IMR-90 (cell line): ENCODE measurements at regions not wholly inside any gene's neighbourhood (a gene's known extent, or its start where the extent isn't known, plus 50 kb on each side); places are given as distances from the start of the nearest gene placed in this dataset.

Experiments used
- ATAC-seq: fragments of 200-7000 bp; cut with Tn5 transposase; 2 replicates; pipeline ENCODE4 v1.9.1; 2020; ENCODE audit warnings: low read depth, mild to moderate bottlenecking, moderate library complexity
- BruUV-seq: library from RNA; stranded (reverse); fragments of 400-500 nt; replicated peaks from 2 replicates; lab custom pipeline; 2021; lab: Mats Ljungman, UMichigan
- CTCF ChIA-PET: fragments of 300-600 bp; formaldehyde crosslinking; extraction: SDS; loops from one replicate; lab custom pipeline; 2021; ENCODE audit warnings: antibody characterized with exemption; lab: Yijun Ruan, JAX
- POLR2A ChIA-PET: fragments of 300-600 bp; sonication (Branson Sonifier 250); formaldehyde crosslinking; loops from one replicate; lab custom pipeline; 2022; ENCODE audit warnings: antibody characterized with exemption; ENCODE audit not compliant: unreplicated experiment; lab: Charles Lee
- DNase-seq: peaks from one replicate; pipeline ENCODE4 v3.0.0; 2013
- H2AFZ ChIP-seq: replicated peaks from 2 replicates; pipeline ENCODE3; 2013; ENCODE audit warnings: low read length, mild to moderate bottlenecking; ENCODE audit not compliant: poor library complexity
- H2AK5ac ChIP-seq: 2 replicates; pipeline ENCODE4 v1.6.1; 2013; ENCODE audit warnings: low read depth, low read length, inconsistent platforms
- H2AK9ac ChIP-seq: replicated peaks from 2 replicates; pipeline ENCODE3; 2013; ENCODE audit warnings: mild to moderate bottlenecking, low read depth, low read length, moderate library complexity; ENCODE audit not compliant: poor library complexity
- H2BK120ac ChIP-seq: 2 replicates; pipeline ENCODE4 v1.6.1; 2013; ENCODE audit warnings: low read depth, low read length, inconsistent platforms
- H2BK15ac ChIP-seq: 3 replicates; pipeline ENCODE4 v1.6.1; 2013; ENCODE audit warnings: low read depth, low read length, inconsistent platforms
- H2BK20ac ChIP-seq: 2 replicates; pipeline ENCODE4 v1.6.1; 2013; ENCODE audit warnings: low read depth, mild to moderate bottlenecking, inconsistent platforms, low read length, moderate library complexity
- H2BK5ac ChIP-seq: 2 replicates; pipeline ENCODE4 v1.6.1; 2013; ENCODE audit warnings: mild to moderate bottlenecking, low read depth, low read length, inconsistent platforms; ENCODE audit not compliant: poor library complexity, severe bottlenecking
- H3K14ac ChIP-seq: replicated peaks from 2 replicates; pipeline ENCODE4 v1.6.1; 2013; ENCODE audit warnings: low read depth, low read length, inconsistent platforms
- H3K18ac ChIP-seq: 2 replicates; pipeline ENCODE4 v1.6.1; 2013; ENCODE audit warnings: low read depth, low read length, control low read depth
- H3K23ac ChIP-seq: 2 replicates; pipeline ENCODE4 v1.6.1; 2013; ENCODE audit warnings: low read depth, low read length, inconsistent platforms
- H3K27ac ChIP-seq: 2 replicates; pipeline ENCODE4 v1.5.1; 2013; ENCODE audit warnings: mild to moderate bottlenecking, control low read depth, low read length; ENCODE audit not compliant: insufficient read depth
- H3K27me3 ChIP-seq: 2 replicates; pipeline ENCODE4 v1.6.1; 2013; ENCODE audit warnings: low read length; ENCODE audit not compliant: control insufficient read depth, insufficient read depth
- H3K36me3 ChIP-seq: 2 replicates; pipeline ENCODE4 v1.6.1; 2013; ENCODE audit warnings: low read length, mixed read lengths; ENCODE audit not compliant: control insufficient read depth, insufficient read depth
- H3K4ac ChIP-seq: 2 replicates; pipeline ENCODE4 v1.6.1; 2013; ENCODE audit warnings: low read depth, low read length, inconsistent platforms
- H3K4me1 ChIP-seq: 2 replicates; pipeline ENCODE4 v1.6.1; 2013; ENCODE audit warnings: low read length, mixed read lengths; ENCODE audit not compliant: control insufficient read depth, insufficient read depth
- H3K4me2 ChIP-seq: 2 replicates; pipeline ENCODE4 v1.6.1; 2013; ENCODE audit warnings: low read depth, mild to moderate bottlenecking, control low read depth, low read length, moderate library complexity
- H3K4me3 ChIP-seq: 2 replicates; pipeline ENCODE4 v1.5.1; 2013; ENCODE audit warnings: low read depth, mild to moderate bottlenecking, control low read depth, low read length, moderate library complexity; ENCODE audit not compliant: insufficient read depth
- H3K56ac ChIP-seq: 2 replicates; pipeline ENCODE4 v1.6.1; 2013; ENCODE audit warnings: low read length, inconsistent platforms; ENCODE audit not compliant: insufficient read depth; ENCODE audit errors: extremely low read depth
- H3K79me1 ChIP-seq, 2 experiments: 2 replicates each; pipeline ENCODE4 v1.6.1; 2013; ENCODE audit warnings: low read length in 2 of 2, inconsistent platforms in 1 of 2, low read depth in 1 of 2
- H3K9ac ChIP-seq: 2 replicates; pipeline ENCODE4 v1.6.1; 2013; ENCODE audit warnings: low read depth, low read length, control low read depth
- H3K9me1 ChIP-seq: 2 replicates; pipeline ENCODE4 v1.6.1; 2013; ENCODE audit warnings: low read length, inconsistent platforms; ENCODE audit not compliant: insufficient read depth
- H3K9me3 ChIP-seq: 2 replicates; pipeline ENCODE4 v1.6.1; 2013; ENCODE audit warnings: low read length; ENCODE audit not compliant: control insufficient read depth, insufficient read depth
- H4K20me1 ChIP-seq: 2 replicates; pipeline ENCODE4 v1.6.1; 2013; ENCODE audit warnings: low read length, inconsistent platforms; ENCODE audit not compliant: insufficient read depth
- H4K5ac ChIP-seq: 2 replicates; pipeline ENCODE4 v1.6.1; 2013; ENCODE audit warnings: mild to moderate bottlenecking, low read depth, low read length, control low read depth
- H4K8ac ChIP-seq, 2 experiments: 2 replicates each; pipeline ENCODE4 v1.6.1; 2013; ENCODE audit warnings: low read depth in 2 of 2, low read length in 2 of 2, control low read depth in 1 of 2, inconsistent platforms in 1 of 2
- H4K91ac ChIP-seq: 2 replicates; pipeline ENCODE4 v1.6.1; 2013; ENCODE audit warnings: low read depth, low read length, inconsistent platforms; ENCODE audit not compliant: insufficient read depth
- BHLHE40 ChIP-seq: fragments of 150-350 bp; IDR thresholded peaks from 2 replicates; pipeline ENCODE4 v1.6.1; 2016; ENCODE audit warnings: mild to moderate bottlenecking, low read depth, low read length
- CEBPB ChIP-seq: IDR thresholded peaks from 2 replicates; pipeline ENCODE4 v1.6.1; 2012; ENCODE audit warnings: low read depth, low read length, improper control_type of control experiment
- CHD1 ChIP-seq: IDR thresholded peaks from 2 replicates; pipeline ENCODE4 v1.6.1; 2012; ENCODE audit warnings: low read depth, low read length, improper control_type of control experiment
- FOS ChIP-seq: fragments of 150-350 bp; IDR thresholded peaks from 2 replicates; pipeline ENCODE4 v1.6.1; 2016; ENCODE audit warnings: low read depth, low read length
- MAFK ChIP-seq: IDR thresholded peaks from 2 replicates; pipeline ENCODE4 v1.6.1; 2012; ENCODE audit warnings: low read depth, low read length, improper control_type of control experiment
- MXI1 ChIP-seq: IDR thresholded peaks from 2 replicates; pipeline ENCODE4 v1.6.1; 2012; ENCODE audit warnings: low read depth, mild to moderate bottlenecking, low read length, moderate library complexity, borderline replicate concordance
- NFE2L2 ChIP-seq: fragments of 150-350 bp; IDR thresholded peaks from 2 replicates; pipeline ENCODE4 v1.6.1; 2016; ENCODE audit warnings: low read depth, mild to moderate bottlenecking, low read length
- POLR2A ChIP-seq: IDR thresholded peaks from 2 replicates; pipeline ENCODE4 v1.6.1; 2012; ENCODE audit warnings: mild to moderate bottlenecking, low read depth, low read length
- RAD21 ChIP-seq: IDR thresholded peaks from 2 replicates; pipeline ENCODE4 v1.6.1; 2012; ENCODE audit warnings: low read length, improper control_type of control experiment
- RCOR1 ChIP-seq: IDR thresholded peaks from 2 replicates; pipeline ENCODE4 v1.6.1; 2012; ENCODE audit warnings: mild to moderate bottlenecking, low read length, improper control_type of control experiment; ENCODE audit not compliant: insufficient replicate concordance
- RFX5 ChIP-seq: IDR thresholded peaks from 2 replicates; pipeline ENCODE4 v1.8.0; 2012; ENCODE audit warnings: low read depth, mild to moderate bottlenecking, low read length, moderate library complexity
- SMC3 ChIP-seq: fragments of 150-350 bp; IDR thresholded peaks from 2 replicates; pipeline ENCODE4 v1.6.1; 2016; ENCODE audit warnings: low read depth, mild to moderate bottlenecking, antibody characterized with exemption, low read length, moderate library complexity
- WGBS, 2 experiments: methylation state at CpG; one replicate each; pipeline versions ENCODE4 v1.1.5 to v1.1.7; 2013; ENCODE audit warnings: missing lambda C conversion rate in 2 of 2; ENCODE audit not compliant: insufficient read length in 1 of 2; ENCODE audit errors: extremely low coverage in 2 of 2; 5-methylcytosine and 5-hydroxymethylcytosine counted together
- dilution Hi-C: fragments of 300-500 bp; cut with HindIII; formaldehyde crosslinking; loops from one replicate; pipeline ENCODE4 v1.14.3; 2018; ENCODE audit warnings: low sequenced_read_pairs; ENCODE audit not compliant: unreplicated experiment
- in situ Hi-C: fragments of 300-500 bp; cut with MboI; formaldehyde crosslinking; loops from 3 replicates; pipeline ENCODE4 v1.14.3; 2019; ENCODE audit warnings: low sequenced_read_pairs, inconsistent platforms, mixed read lengths
- intact Hi-C: fragments of 100-400 bp; cut with micrococcal nuclease; formaldehyde crosslinking; loops from 2 replicates; pipeline ENCODE4 v1.10.0; 2022
- TF ChIP-seq, protein P1 (sequence below): fragments of 150-350 bp; IDR thresholded peaks from 2 replicates; pipeline ENCODE4 v1.6.1; 2017; ENCODE audit warnings: mild to moderate bottlenecking, antibody characterized with exemption, low read length, low read depth
- TF ChIP-seq, protein P2 (sequence below): fragments of 150-350 bp; IDR thresholded peaks from 2 replicates; pipeline ENCODE4 v1.6.1; 2016; ENCODE audit warnings: low read depth, mild to moderate bottlenecking, low read length, moderate library complexity, borderline replicate concordance
- TF ChIP-seq, protein P3 (sequence below): conservative IDR thresholded peaks from 2 replicates; pipeline ENCODE4 v1.5.1; 2012; ENCODE audit warnings: mild to moderate bottlenecking, low read depth, low read length, improper control_type of control experiment

DNA sequence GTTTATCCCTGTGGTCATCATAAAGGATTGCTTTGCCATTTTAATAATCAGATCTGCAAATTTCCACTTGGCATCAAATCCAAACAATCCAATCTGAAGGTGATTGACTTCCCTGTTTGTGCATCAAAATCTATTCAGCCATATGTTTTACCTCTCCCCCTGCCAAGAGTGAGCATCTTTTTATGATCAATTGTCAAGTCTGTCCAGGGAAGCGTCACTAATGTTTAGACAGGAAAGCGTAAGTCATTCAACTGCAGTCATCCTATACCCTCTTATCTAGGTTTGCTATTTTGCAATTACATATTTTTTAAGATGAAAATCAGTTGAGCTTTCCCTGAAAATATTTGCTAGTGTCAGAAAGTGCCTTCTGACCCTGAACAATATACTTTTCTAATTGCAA lies 1224.1 kb upstream of the SEL1L start:
- BruUV-seq: no TSS peak
- no peak overlapping the region for H2AK5ac ChIP-seq
- H3K9me1 ChIP-seq: no peaks in the 10 kb centered on the region
- intact Hi-C loops: no loop called here
- dilution Hi-C loops: no loop called here
- no peaks in the 10 kb centered on the region for H3K36me3 ChIP-seq
- ChIA-PET CTCF (no interaction called here), POLR2A (no interaction called here)
- no peak overlapping the region for H4K5ac ChIP-seq
- no peaks in the 10 kb centered on the region for H3K4me1 ChIP-seq
- H3K27me3 ChIP-seq: no peaks in the 10 kb centered on the region
- no peak overlapping the region for H3K4me2 ChIP-seq
- H3K79me1 ChIP-seq: no peaks in the 10 kb centered on the region
- H3K9ac ChIP-seq: no peak overlapping the region
- H3K9me3 ChIP-seq: peaks cover 2% of the 10 kb centered on the region; the same call in 1 of the 2 replicates
- DNase-seq: no peak
- H4K8ac ChIP-seq: no peak overlapping the region
- H3K14ac ChIP-seq: no peak overlapping the region
- no CpG with 5 or more reads among the region's 2 CpGs for WGBS, 2 experiments
- H3K56ac ChIP-seq: no peak overlapping the region
- no peak overlapping the region for H3K23ac ChIP-seq
- H3K27ac ChIP-seq: no peak overlapping the region
- H2BK20ac ChIP-seq: no peak overlapping the region
- no peak overlapping the region for H2AK9ac ChIP-seq
- no peak overlapping the region for H3K4ac ChIP-seq
- no peaks in the 10 kb centered on the region for H4K20me1 ChIP-seq
- H2BK15ac ChIP-seq: no peak overlapping the region
- in situ Hi-C loops: no loop called here
- no peak overlapping the region for H4K91ac ChIP-seq
- no peak overlapping the region for H3K18ac ChIP-seq
- no peak overlapping the region for H3K4me3 ChIP-seq
- no peak overlapping the region for H2AFZ ChIP-seq
- TF ChIP-seq MXI1 (no peak), NFE2L2 (no peak), POLR2A (no peak), RCOR1 (no peak), FOS (no peak), CHD1 (no peak), CEBPB (no peak), RFX5 (no peak), MAFK (no peak), RAD21 (no peak), SMC3 (no peak), BHLHE40 (no peak)
- TF ChIP-seq, protein P1, sequence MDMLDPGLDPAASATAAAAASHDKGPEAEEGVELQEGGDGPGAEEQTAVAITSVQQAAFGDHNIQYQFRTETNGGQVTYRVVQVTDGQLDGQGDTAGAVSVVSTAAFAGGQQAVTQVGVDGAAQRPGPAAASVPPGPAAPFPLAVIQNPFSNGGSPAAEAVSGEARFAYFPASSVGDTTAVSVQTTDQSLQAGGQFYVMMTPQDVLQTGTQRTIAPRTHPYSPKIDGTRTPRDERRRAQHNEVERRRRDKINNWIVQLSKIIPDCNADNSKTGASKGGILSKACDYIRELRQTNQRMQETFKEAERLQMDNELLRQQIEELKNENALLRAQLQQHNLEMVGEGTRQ: no peak
- TF ChIP-seq, protein P2, sequence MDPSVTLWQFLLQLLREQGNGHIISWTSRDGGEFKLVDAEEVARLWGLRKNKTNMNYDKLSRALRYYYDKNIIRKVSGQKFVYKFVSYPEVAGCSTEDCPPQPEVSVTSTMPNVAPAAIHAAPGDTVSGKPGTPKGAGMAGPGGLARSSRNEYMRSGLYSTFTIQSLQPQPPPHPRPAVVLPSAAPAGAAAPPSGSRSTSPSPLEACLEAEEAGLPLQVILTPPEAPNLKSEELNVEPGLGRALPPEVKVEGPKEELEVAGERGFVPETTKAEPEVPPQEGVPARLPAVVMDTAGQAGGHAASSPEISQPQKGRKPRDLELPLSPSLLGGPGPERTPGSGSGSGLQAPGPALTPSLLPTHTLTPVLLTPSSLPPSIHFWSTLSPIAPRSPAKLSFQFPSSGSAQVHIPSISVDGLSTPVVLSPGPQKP: no peak
- TF ChIP-seq, protein P3, sequence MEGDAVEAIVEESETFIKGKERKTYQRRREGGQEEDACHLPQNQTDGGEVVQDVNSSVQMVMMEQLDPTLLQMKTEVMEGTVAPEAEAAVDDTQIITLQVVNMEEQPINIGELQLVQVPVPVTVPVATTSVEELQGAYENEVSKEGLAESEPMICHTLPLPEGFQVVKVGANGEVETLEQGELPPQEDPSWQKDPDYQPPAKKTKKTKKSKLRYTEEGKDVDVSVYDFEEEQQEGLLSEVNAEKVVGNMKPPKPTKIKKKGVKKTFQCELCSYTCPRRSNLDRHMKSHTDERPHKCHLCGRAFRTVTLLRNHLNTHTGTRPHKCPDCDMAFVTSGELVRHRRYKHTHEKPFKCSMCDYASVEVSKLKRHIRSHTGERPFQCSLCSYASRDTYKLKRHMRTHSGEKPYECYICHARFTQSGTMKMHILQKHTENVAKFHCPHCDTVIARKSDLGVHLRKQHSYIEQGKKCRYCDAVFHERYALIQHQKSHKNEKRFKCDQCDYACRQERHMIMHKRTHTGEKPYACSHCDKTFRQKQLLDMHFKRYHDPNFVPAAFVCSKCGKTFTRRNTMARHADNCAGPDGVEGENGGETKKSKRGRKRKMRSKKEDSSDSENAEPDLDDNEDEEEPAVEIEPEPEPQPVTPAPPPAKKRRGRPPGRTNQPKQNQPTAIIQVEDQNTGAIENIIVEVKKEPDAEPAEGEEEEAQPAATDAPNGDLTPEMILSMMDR: no peak
- no peak for ATAC-seq
- no peak overlapping the region for H2BK5ac ChIP-seq
- H2BK120ac ChIP-seq: no peak overlapping the region
